PFSK-1 (cell line): ENCODE measurements at regions not wholly inside any gene's neighbourhood (a gene's known extent, or its start where the extent isn't known, plus 50 kb on each side); places are given as distances from the start of the nearest gene placed in this dataset.

Source experiments
- FOXP2 ChIP-seq: optimal IDR thresholded peaks from 2 replicates; pipeline ENCODE3; 2011; ENCODE audit warnings: borderline replicate concordance, control low read depth, inconsistent platforms; ENCODE audit not compliant: insufficient read depth; ENCODE audit errors: extremely low read length, extremely low read depth
- POLR2AphosphoS5 ChIP-seq: IDR thresholded peaks from 2 replicates; pipeline ENCODE4 v1.6.1; 2012; ENCODE audit warnings: low read depth, mild to moderate bottlenecking, control low read depth, low read length, moderate library complexity
- REST ChIP-seq, 2 experiments: IDR thresholded peaks; 2 replicates each; pipeline versions ENCODE4 v1.6.1 to v1.8.0; 2011 to 2012; ENCODE audit warnings: low read depth in 2 of 2, low read length in 2 of 2, control low read depth in 1 of 2, inconsistent platforms in 1 of 2, mild to moderate bottlenecking in 1 of 2, moderate library complexity in 1 of 2; ENCODE audit not compliant: insufficient read depth in 1 of 2
- SIN3A ChIP-seq: IDR thresholded peaks from 2 replicates; pipeline ENCODE4 v1.6.1; 2012; ENCODE audit warnings: mild to moderate bottlenecking, low read length, moderate library complexity, borderline replicate concordance; ENCODE audit not compliant: insufficient read depth
- TAF1 ChIP-seq: IDR thresholded peaks from 2 replicates; pipeline ENCODE4 v1.6.1; 2012; ENCODE audit warnings: low read length, control low read depth, borderline replicate concordance; ENCODE audit not compliant: insufficient read depth

- TF ChIP-seq FOXP2 (no peak), POLR2AphosphoS5 (no peak), SIN3A (no peak), TAF1 (no peak), REST (IDR thresholded peaks at IDR 0.05; ENCODE audit: insufficient read depth in 1 of 2, low read depth in 2 of 2, low read length in 2 of 2) (no peak)
These were observed 85.9 kb upstream of the IVNS1ABP start for GRCh38 chr1:185402930-185403329.

GRCh38 chr1:185401019-185401418 is 84.0 kb upstream of the IVNS1ABP start:
- TF ChIP-seq POLR2AphosphoS5 (no peak), FOXP2 (no peak), REST (IDR thresholded peaks at IDR 0.05; ENCODE audit: insufficient read depth in 1 of 2, low read depth in 2 of 2, low read length in 2 of 2) (no peak), SIN3A (no peak), TAF1 (no peak)

- no peak for TF ChIP-seq POLR2AphosphoS5
These were observed 83.0 kb upstream of the IVNS1ABP start for GRCh38 chr1:185400052-185400451.

- TF ChIP-seq POLR2AphosphoS5 (no peak), REST (IDR thresholded peaks at IDR 0.05; ENCODE audit: insufficient read depth in 1 of 2, low read depth in 2 of 2, low read length in 2 of 2) (no peak), TAF1 (no peak), FOXP2 (no peak), SIN3A (no peak)
These were observed 81.6 kb upstream of the IVNS1ABP start for GRCh38 chr1:185398599-185398998.

GRCh38 chr1:185398022-185398421 is 81.0 kb upstream of the IVNS1ABP start:
- TF ChIP-seq REST (IDR thresholded peaks at IDR 0.05; ENCODE audit: insufficient read depth in 1 of 2, low read depth in 2 of 2, low read length in 2 of 2) (no peak), TAF1 (no peak), FOXP2 (no peak), POLR2AphosphoS5 (no peak), SIN3A (no peak)
